Osteocyte (in vitro differentiated cells): ENCODE measurements at regions not wholly inside any gene's neighbourhood (a gene's known extent, or its start where the extent isn't known, plus 50 kb on each side); places are given as distances from the start of the nearest gene placed in this dataset.
"Not testable (repeated sequence)": the region's sequence is repeated elsewhere in the genome, so short reads cannot be mapped to it uniquely, and the experiment has no call there.

Source experiments
- DNase-seq: peaks from one replicate; pipeline ENCODE4 v3.0.0; 2021; ENCODE audit warnings: mixed read lengths; ENCODE audit not compliant: unreplicated experiment; ENCODE audit errors: extremely low spot score
- H3K27ac Mint-ChIP-seq: one replicate; pipeline ENCODE4 v1.8.0; 2021; ENCODE audit warnings: mild to moderate bottlenecking, mixed read lengths; ENCODE audit not compliant: unreplicated experiment
- H3K27me3 Mint-ChIP-seq: one replicate; pipeline ENCODE4 v1.8.0; 2021; ENCODE audit warnings: mixed read lengths; ENCODE audit not compliant: unreplicated experiment
- H3K36me3 Mint-ChIP-seq: one replicate; pipeline ENCODE4 v1.8.0; 2021; ENCODE audit warnings: mixed read lengths; ENCODE audit not compliant: unreplicated experiment
- H3K4me1 Mint-ChIP-seq: one replicate; pipeline ENCODE4 v1.8.0; 2021; ENCODE audit warnings: mixed read lengths; ENCODE audit not compliant: unreplicated experiment
- H3K4me3 Mint-ChIP-seq: one replicate; pipeline ENCODE4 v1.8.0; 2021; ENCODE audit warnings: mild to moderate bottlenecking, moderate library complexity, mixed read lengths; ENCODE audit not compliant: unreplicated experiment
- H3K9me3 Mint-ChIP-seq: one replicate; pipeline ENCODE4 v1.8.0; 2021; ENCODE audit warnings: mixed read lengths; ENCODE audit not compliant: unreplicated experiment
- TF ChIP-seq, protein P1 (sequence below): fragments of 200-600 bp; sonication (generic); IDR thresholded peaks from 2 replicates; pipeline ENCODE4 v1.5.0; 2021; ENCODE audit warnings: antibody characterized with exemption, mild to moderate bottlenecking, moderate library complexity

GRCh38 chr12:20057398-20057797 is 310.9 kb upstream of the PDE3A start:
- TF ChIP-seq, protein P1, sequence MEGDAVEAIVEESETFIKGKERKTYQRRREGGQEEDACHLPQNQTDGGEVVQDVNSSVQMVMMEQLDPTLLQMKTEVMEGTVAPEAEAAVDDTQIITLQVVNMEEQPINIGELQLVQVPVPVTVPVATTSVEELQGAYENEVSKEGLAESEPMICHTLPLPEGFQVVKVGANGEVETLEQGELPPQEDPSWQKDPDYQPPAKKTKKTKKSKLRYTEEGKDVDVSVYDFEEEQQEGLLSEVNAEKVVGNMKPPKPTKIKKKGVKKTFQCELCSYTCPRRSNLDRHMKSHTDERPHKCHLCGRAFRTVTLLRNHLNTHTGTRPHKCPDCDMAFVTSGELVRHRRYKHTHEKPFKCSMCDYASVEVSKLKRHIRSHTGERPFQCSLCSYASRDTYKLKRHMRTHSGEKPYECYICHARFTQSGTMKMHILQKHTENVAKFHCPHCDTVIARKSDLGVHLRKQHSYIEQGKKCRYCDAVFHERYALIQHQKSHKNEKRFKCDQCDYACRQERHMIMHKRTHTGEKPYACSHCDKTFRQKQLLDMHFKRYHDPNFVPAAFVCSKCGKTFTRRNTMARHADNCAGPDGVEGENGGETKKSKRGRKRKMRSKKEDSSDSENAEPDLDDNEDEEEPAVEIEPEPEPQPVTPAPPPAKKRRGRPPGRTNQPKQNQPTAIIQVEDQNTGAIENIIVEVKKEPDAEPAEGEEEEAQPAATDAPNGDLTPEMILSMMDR = no peak
- DNase-seq = no peak
- Mint-ChIP-seq H3K4me1 (peaks cover 4% of the 10 kb centered on the region), H3K9me3 (peaks cover 9% of the 10 kb centered on the region), H3K27ac (no peak overlapping the region), H3K36me3 (peaks cover 3% of the 10 kb centered on the region), H3K4me3 (no peak overlapping the region), H3K27me3 (no peaks in the 10 kb centered on the region)

- H3K27ac Mint-ChIP-seq = no peak overlapping the region
- no peaks in the 10 kb centered on the region for H3K27me3 Mint-ChIP-seq
- DNase-seq = no peak
- no peaks in the 10 kb centered on the region for H3K4me1 Mint-ChIP-seq
- H3K36me3 Mint-ChIP-seq = peaks cover 3% of the 10 kb centered on the region
- peaks cover 17% of the 10 kb centered on the region for H3K9me3 Mint-ChIP-seq
- TF ChIP-seq, protein P1 = no peak
- H3K4me3 Mint-ChIP-seq = no peak overlapping the region
These were observed 305.2 kb upstream of the PDE3A start for GRCh38 chr12:20063116-20063515.

- no peak overlapping the region for H3K27ac Mint-ChIP-seq
- no peaks in the 10 kb centered on the region for H3K36me3 Mint-ChIP-seq
- peaks cover 11% of the 10 kb centered on the region for H3K4me1 Mint-ChIP-seq
- H3K27me3 Mint-ChIP-seq = no peaks in the 10 kb centered on the region
- TF ChIP-seq, protein P1 = no peak
- DNase-seq = no peak
- no peak overlapping the region for H3K4me3 Mint-ChIP-seq
- no peaks in the 10 kb centered on the region for H3K9me3 Mint-ChIP-seq
These were observed 290.7 kb upstream of the PDE3A start for GRCh38 chr12:20077618-20078017.

DNA sequence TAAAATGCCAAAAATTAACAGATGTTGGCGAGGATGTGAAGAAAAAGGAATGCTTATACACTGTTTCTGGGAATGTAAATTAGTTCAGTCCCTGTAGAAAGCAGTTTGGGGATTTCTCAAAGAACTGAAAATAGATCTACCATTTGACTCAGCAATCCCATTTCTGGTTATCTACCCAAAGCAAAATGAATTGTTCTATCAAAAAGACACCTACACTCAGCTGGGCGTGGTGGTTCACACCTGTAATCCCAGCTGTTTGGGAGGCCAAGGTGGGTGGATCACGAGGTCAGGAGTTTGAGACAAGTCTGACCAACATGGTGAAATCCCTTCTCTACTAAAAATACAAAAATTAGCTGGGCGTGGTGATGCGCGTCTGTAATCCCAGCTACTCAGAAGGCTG is 279.3 kb upstream of the PDE3A start:
- no peak for DNase-seq
- H3K27ac Mint-ChIP-seq = no peak overlapping the region
- TF ChIP-seq, protein P1 = no peak
- peaks cover 5% of the 10 kb centered on the region for H3K9me3 Mint-ChIP-seq
- no peaks in the 10 kb centered on the region for H3K36me3 Mint-ChIP-seq
- H3K27me3 Mint-ChIP-seq = no peaks in the 10 kb centered on the region
- no peak overlapping the region for H3K4me3 Mint-ChIP-seq
- no peaks in the 10 kb centered on the region for H3K4me1 Mint-ChIP-seq

GRCh38 chr12:20093190-20093810 is 275.0 kb upstream of the PDE3A start:
- not testable (repeated sequence) for H3K9me3 Mint-ChIP-seq, H3K27me3 Mint-ChIP-seq, H3K36me3 Mint-ChIP-seq, DNase-seq, H3K4me3 Mint-ChIP-seq, H3K27ac Mint-ChIP-seq
- peaks cover 18% of the 10 kb centered on the region for H3K4me1 Mint-ChIP-seq

- peaks cover 25% of the 10 kb centered on the region for H3K4me1 Mint-ChIP-seq
- no peak overlapping the region for H3K27ac Mint-ChIP-seq
- H3K4me3 Mint-ChIP-seq = no peak overlapping the region
- TF ChIP-seq, protein P1 = no peak
- no peak for DNase-seq
- no peaks in the 10 kb centered on the region for H3K9me3 Mint-ChIP-seq
- no peaks in the 10 kb centered on the region for H3K27me3 Mint-ChIP-seq
- no peaks in the 10 kb centered on the region for H3K36me3 Mint-ChIP-seq
These were observed 271.9 kb upstream of the PDE3A start for GRCh38 chr12:20096430-20096829.
